SK-N-SH treated with all-trans-retinoic acid at 6 μM for 48 hours (cell line): ENCODE measurements at regions not wholly inside any gene's neighbourhood (a gene's known extent, or its start where the extent isn't known, plus 50 kb on each side); places are given as distances from the start of the nearest gene placed in this dataset.
"Not testable (repeated sequence)": the region's sequence is repeated elsewhere in the genome, so short reads cannot be mapped to it uniquely, and the experiment has no call there.

Experiments used
- ATAC-seq: fragments of 200-7000 bp; cut with Tn5 transposase; 3 replicates; pipeline ENCODE4 v1.9.1; 2020; ENCODE audit warnings: mild to moderate bottlenecking, moderate library complexity
- ARNTL ChIP-seq: fragments of 450-650 bp; formaldehyde crosslinking; IDR thresholded peaks from 2 replicates; pipeline ENCODE4 v1.5.0; 2020; ENCODE audit warnings: low read depth, mild to moderate bottlenecking, moderate library complexity, borderline replicate concordance
- BACH2 ChIP-seq: fragments of 250-450 bp; sonication (Bioruptor Pico); IDR thresholded peaks from 2 replicates; pipeline ENCODE4 v1.9.0; 2021; ENCODE audit warnings: mild to moderate bottlenecking, borderline replicate concordance
- CREB5 ChIP-seq: fragments of 250-450 bp; sonication (Bioruptor Pico); IDR thresholded peaks from 2 replicates; pipeline ENCODE4 v1.5.1; 2020; ENCODE audit warnings: low read depth, mild to moderate bottlenecking, moderate library complexity
- CSDC2 ChIP-seq: fragments of 250-450 bp; sonication (Bioruptor Pico); IDR thresholded peaks from 2 replicates; pipeline ENCODE4 v1.5.0; 2020; ENCODE audit warnings: mild to moderate bottlenecking, moderate library complexity
- CSRNP3 ChIP-seq: fragments of 250-450 bp; sonication (Bioruptor Pico); IDR thresholded peaks from 2 replicates; pipeline ENCODE4 v1.5.1; 2021; ENCODE audit warnings: mild to moderate bottlenecking, moderate library complexity
- ESRRG ChIP-seq: fragments of 250-450 bp; sonication (Bioruptor Pico); IDR thresholded peaks from 2 replicates; pipeline ENCODE4 v1.6.1; 2021; ENCODE audit warnings: mild to moderate bottlenecking
- GLIS3 ChIP-seq: fragments of 250-450 bp; sonication (Bioruptor Pico); IDR thresholded peaks from 2 replicates; pipeline ENCODE4 v1.5.0; 2020; ENCODE audit warnings: mild to moderate bottlenecking, moderate library complexity
- ISL1 ChIP-seq: fragments of 250-450 bp; sonication (Bioruptor Pico); IDR thresholded peaks from 2 replicates; pipeline ENCODE4 v2.1.2; 2022; ENCODE audit warnings: mild to moderate bottlenecking, moderate library complexity
- PATZ1 ChIP-seq: fragments of 250-450 bp; sonication (Bioruptor Pico); IDR thresholded peaks from 2 replicates; pipeline ENCODE4 v1.8.0; 2020; ENCODE audit warnings: mild to moderate bottlenecking, moderate library complexity, borderline replicate concordance
- POU6F1 ChIP-seq: fragments of 250-450 bp; sonication (Bioruptor Pico); IDR thresholded peaks from 2 replicates; pipeline ENCODE4 v1.8.0; 2021; ENCODE audit warnings: low read depth, mild to moderate bottlenecking, moderate library complexity, borderline replicate concordance
- RARB ChIP-seq: fragments of 250-450 bp; sonication (Bioruptor Pico); IDR thresholded peaks from 2 replicates; pipeline ENCODE4 v1.8.0; 2021; ENCODE audit warnings: mild to moderate bottlenecking, moderate library complexity
- SNAI2 ChIP-seq: fragments of 250-450 bp; sonication (Bioruptor Pico); IDR thresholded peaks from 2 replicates; pipeline ENCODE4 v1.5.0; 2020; ENCODE audit warnings: mild to moderate bottlenecking, moderate library complexity
- TCF4 ChIP-seq: fragments of 250-450 bp; sonication (Bioruptor Pico); IDR thresholded peaks from 2 replicates; pipeline ENCODE4 v1.8.0; 2021; ENCODE audit warnings: mild to moderate bottlenecking, moderate library complexity, borderline replicate concordance
- TOX ChIP-seq: fragments of 250-450 bp; sonication (Bioruptor Pico); IDR thresholded peaks from 2 replicates; pipeline ENCODE4 v1.8.0; 2021; ENCODE audit warnings: mild to moderate bottlenecking, moderate library complexity, borderline replicate concordance
- ZC3H10 ChIP-seq: fragments of 250-450 bp; sonication (Bioruptor Pico); IDR thresholded peaks from 2 replicates; pipeline ENCODE4 v1.5.1; 2021; ENCODE audit warnings: mild to moderate bottlenecking, moderate library complexity
- ZFP3 ChIP-seq: fragments of 250-450 bp; sonication (Bioruptor Pico); IDR thresholded peaks from 2 replicates; pipeline ENCODE4 v1.5.0; 2020; ENCODE audit warnings: mild to moderate bottlenecking, moderate library complexity
- ZFP30 ChIP-seq: fragments of 450-650 bp; formaldehyde crosslinking; IDR thresholded peaks from 2 replicates; pipeline ENCODE4 v1.5.0; 2022; ENCODE audit warnings: mild to moderate bottlenecking, moderate library complexity
- ZNF565 ChIP-seq: fragments of 450-650 bp; formaldehyde crosslinking; conservative IDR thresholded peaks from 2 replicates; pipeline ENCODE4 v1.5.0; 2020; ENCODE audit warnings: low read depth, mild to moderate bottlenecking, moderate library complexity
- ZNF70 ChIP-seq: fragments of 450-650 bp; formaldehyde crosslinking; IDR thresholded peaks from 2 replicates; pipeline ENCODE4 v1.5.0; 2020; ENCODE audit warnings: mild to moderate bottlenecking, moderate library complexity

- TF ChIP-seq POU6F1 (CRISPR knock-in tag) (no peak), ESRRG (CRISPR knock-in tag) (no peak), TCF4 (CRISPR knock-in tag) (no peak)
Observed at GRCh38 chrX:139382529-139382928, 148.0 kb upstream of the F9 start (continued).

GRCh38 chrX:139376547-139376946, 154.0 kb upstream of the F9 start:
- ATAC-seq, result not testable (repeated sequence)

- TF ChIP-seq ZNF565 (no peak), TCF4 (CRISPR knock-in tag) (no peak), ZFP30 (CRISPR knock-in tag) (no peak), ESRRG (CRISPR knock-in tag) (no peak), ZFP3 (CRISPR knock-in tag) (no peak)
- ATAC-seq, result no peak
Observed at GRCh38 chrX:139360356-139360755, 170.2 kb upstream of the F9 start.

- not testable (repeated sequence) for ATAC-seq
Observed at GRCh38 chrX:139342594-139342991, 187.9 kb upstream of the F9 start.

- not testable (repeated sequence) for ATAC-seq
Observed at GRCh38 chrX:139341855-139342593, 188.5 kb upstream of the F9 start.

GRCh38 chrX:139332441-139332840, 198.1 kb upstream of the F9 start:
- TF ChIP-seq SNAI2 (CRISPR knock-in tag) (no peak), CSRNP3 (no peak), ZNF70 (CRISPR knock-in tag) (no peak), TCF4 (CRISPR knock-in tag) (no peak), ESRRG (CRISPR knock-in tag) (no peak), ISL1 (CRISPR knock-in tag) (no peak), TOX (CRISPR knock-in tag) (no peak), CSDC2 (CRISPR knock-in tag) (no peak), CREB5 (no peak), PATZ1 (CRISPR knock-in tag) (no peak)
- no peak for ATAC-seq

- no peak for ATAC-seq
Observed at GRCh38 chrX:139327355-139327754, 203.2 kb upstream of the F9 start.

More at GRCh38 chrX:139327355-139327754, 203.2 kb upstream of the F9 start:
- TF ChIP-seq RARB, result no peak
- no peak for TF ChIP-seq GLIS3 (CRISPR knock-in tag)
- TF ChIP-seq ZNF70 (CRISPR knock-in tag), result no peak
- TF ChIP-seq TCF4 (CRISPR knock-in tag), result no peak
- TF ChIP-seq ARNTL (CRISPR knock-in tag), result no peak
- TF ChIP-seq ISL1 (CRISPR knock-in tag), result no peak
- no peak for TF ChIP-seq ESRRG (CRISPR knock-in tag)
- no peak for TF ChIP-seq CSDC2 (CRISPR knock-in tag)
- no peak for TF ChIP-seq TOX (CRISPR knock-in tag)
- no peak for TF ChIP-seq ZC3H10
- no peak for TF ChIP-seq ZFP30 (CRISPR knock-in tag)
- no peak for TF ChIP-seq PATZ1 (CRISPR knock-in tag)
- TF ChIP-seq BACH2 (CRISPR knock-in tag), result no peak
